Bronchial epithelial cell (primary cell): ENCODE measurements at regions not wholly inside any gene's neighbourhood (a gene's known extent, or its start where the extent isn't known, plus 50 kb on each side); places are given as distances from the start of the nearest gene placed in this dataset.

Experiments
- DNase-seq: peaks from one replicate; pipeline ENCODE4 v3.0.0-alpha.2; 2010; ENCODE audit warnings: low read depth
- FAIRE-seq: peaks from 2 replicates; lab custom pipeline; 2011; peaks lifted over from hg19 to GRCh38; lab: Jason Lieb, UNC
- H3K27me3 ChIP-seq: 2 replicates; pipeline ENCODE4 v1.5.1; 2011; ENCODE audit warnings: low read length; ENCODE audit not compliant: control insufficient read depth, insufficient read depth
- H3K36me3 ChIP-seq: 2 replicates; pipeline ENCODE4 v1.5.1; 2011; ENCODE audit warnings: low read length; ENCODE audit not compliant: control insufficient read depth, insufficient read depth
- H3K4me3 ChIP-seq: 2 replicates; pipeline ENCODE4 v1.5.1; 2011; ENCODE audit warnings: mild to moderate bottlenecking, low read depth, low read length, control low read depth
- CTCF ChIP-seq: IDR thresholded peaks from 2 replicates; pipeline ENCODE4 v1.5.1; 2011; ENCODE audit warnings: mild to moderate bottlenecking, moderate library complexity, low read length, control low read depth, inconsistent platforms; ENCODE audit not compliant: insufficient read depth, severe bottlenecking

GRCh38 chr15:47434596-47434995 is 282.7 kb upstream of the SEMA6D start:
- no peaks in the 10 kb centered on the region for H3K36me3 ChIP-seq
- DNase-seq (no peak), FAIRE-seq (no peak)
- H3K27me3 ChIP-seq: no peaks in the 10 kb centered on the region
- TF ChIP-seq CTCF: no peak
- H3K4me3 ChIP-seq: no peak overlapping the region

GRCh38 chr15:47437491-47437890 is 279.8 kb upstream of the SEMA6D start:
- DNase-seq: peak; percentile 83

GRCh38 chr15:47439146-47440111 is 277.9 kb upstream of the SEMA6D start:
- no peaks in the 10 kb centered on the region for H3K27me3 ChIP-seq
- TF ChIP-seq CTCF: no peak
- peak; percentile 82 for DNase-seq
- no peak for FAIRE-seq
- H3K4me3 ChIP-seq: no peak overlapping the region
- no peaks in the 10 kb centered on the region for H3K36me3 ChIP-seq

More at GRCh38 chr15:47437491-47437890, 279.8 kb upstream of the SEMA6D start:
- Histone ChIP-seq H3K27me3 (no peaks in the 10 kb centered on the region), H3K36me3 (no peaks in the 10 kb centered on the region), H3K4me3 (no peak overlapping the region)
- peak; percentile 28 for FAIRE-seq
- TF ChIP-seq CTCF: no peak

GRCh38 chr15:47442371-47442770 is 274.9 kb upstream of the SEMA6D start:
- Histone ChIP-seq H3K4me3 (no peak overlapping the region), H3K27me3 (no peaks in the 10 kb centered on the region), H3K36me3 (no peaks in the 10 kb centered on the region)
- no peak for TF ChIP-seq CTCF
- no peak for FAIRE-seq
- DNase-seq: no peak

- Histone ChIP-seq H3K27me3 (no peaks in the 10 kb centered on the region), H3K36me3 (no peaks in the 10 kb centered on the region), H3K4me3 (no peak overlapping the region)
- FAIRE-seq: no peak
- TF ChIP-seq CTCF: no peak
- peak; percentile 91 for DNase-seq
Measured at GRCh38 chr15:47443839-47444238, 273.5 kb upstream of the SEMA6D start.
